HG02981 (cell line): ENCODE measurements at regions not wholly inside any gene's neighbourhood (a gene's known extent, or its start where the extent isn't known, plus 50 kb on each side); places are given as distances from the start of the nearest gene placed in this dataset.
"Not testable (repeated sequence)": the region's sequence is repeated elsewhere in the genome, so short reads cannot be mapped to it uniquely, and the experiment has no call there.

ENCODE experiments used
- ATAC-seq: cut with Tn5 transposase; IDR thresholded peaks from one replicate; pipeline ENCODE4 v1.9.1; 2021; ENCODE audit warnings: mild to moderate bottlenecking, moderate library complexity; ENCODE audit not compliant: unreplicated experiment

DNA sequence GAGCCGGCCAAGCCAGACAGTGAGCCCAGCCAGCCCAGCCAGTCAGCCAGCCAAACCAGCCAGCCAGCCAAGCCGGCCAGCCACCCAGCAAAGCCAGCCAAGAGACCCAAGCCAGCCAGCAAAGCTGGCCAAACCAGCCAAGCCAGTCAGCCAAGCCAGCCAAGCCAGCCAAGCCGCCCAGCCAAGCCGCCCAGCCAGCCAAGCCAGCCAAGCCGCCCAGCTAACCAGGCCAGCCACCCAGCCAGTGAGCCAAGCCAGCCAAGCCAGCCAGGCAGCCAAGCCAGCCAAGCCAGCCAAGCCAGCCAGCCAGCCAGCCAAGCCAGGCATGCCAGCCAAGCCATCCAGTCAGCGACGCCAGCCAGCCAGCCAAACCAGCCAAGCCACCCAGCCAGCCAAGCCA, 1596.9 kb downstream of the RPIA start:
- ATAC-seq, result not testable (repeated sequence)

DNA sequence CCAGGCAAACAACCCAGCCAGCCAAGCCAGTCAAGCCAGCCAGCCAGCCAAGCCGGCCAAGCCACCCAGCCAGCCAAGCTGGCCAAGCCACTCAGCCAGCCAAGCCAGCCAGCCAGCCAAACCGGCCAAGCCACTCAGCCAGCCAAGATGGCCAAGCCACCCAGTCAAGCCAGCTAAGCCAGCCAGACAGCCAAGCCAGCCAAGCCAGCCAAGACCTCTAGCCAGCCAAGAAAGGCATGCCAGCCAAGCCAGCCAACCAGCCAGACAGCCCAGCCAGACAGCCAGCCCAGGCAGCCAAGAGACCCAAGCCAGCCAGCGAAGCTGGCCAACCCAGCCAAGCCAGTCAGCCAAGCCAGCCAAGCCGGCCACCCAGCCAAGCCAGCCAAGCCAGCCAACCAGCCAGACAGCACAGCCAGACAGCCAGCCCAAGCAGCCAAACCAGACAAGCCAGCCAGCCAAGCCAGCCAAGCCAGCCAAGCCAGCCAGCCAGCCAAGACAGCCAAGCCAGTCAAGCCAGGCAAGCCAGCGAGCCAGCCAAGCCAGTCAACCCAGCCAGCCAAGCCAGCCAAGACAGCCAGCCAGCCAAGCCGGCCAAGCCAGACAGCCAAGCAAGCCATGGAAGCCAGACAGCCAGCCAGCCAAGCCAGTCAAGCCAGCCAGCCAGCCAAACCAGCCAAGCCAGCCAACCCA, 1598.0 kb downstream of the RPIA start:
- not testable (repeated sequence) for ATAC-seq

DNA sequence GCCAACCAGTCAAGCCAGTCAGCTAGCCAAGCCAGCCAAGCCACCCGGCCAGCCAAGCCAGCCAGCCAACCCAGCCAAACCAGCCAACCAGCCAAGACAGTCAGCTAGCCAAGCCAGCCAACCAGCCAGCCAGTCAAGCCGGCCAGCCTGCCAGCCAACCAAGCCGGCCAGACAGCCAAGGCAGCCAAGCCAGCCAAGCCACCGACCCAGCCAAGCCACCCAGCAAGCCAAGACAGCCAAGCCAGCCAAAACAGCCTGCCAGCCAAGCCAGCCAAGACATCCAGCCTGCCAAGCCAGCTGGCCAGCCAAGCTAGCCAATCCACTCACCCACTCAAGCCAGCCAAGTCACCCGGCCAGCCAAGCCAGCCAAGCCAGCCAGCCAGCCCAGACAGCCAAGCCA, 1599.2 kb downstream of the RPIA start:
- ATAC-seq, result not testable (repeated sequence)

DNA sequence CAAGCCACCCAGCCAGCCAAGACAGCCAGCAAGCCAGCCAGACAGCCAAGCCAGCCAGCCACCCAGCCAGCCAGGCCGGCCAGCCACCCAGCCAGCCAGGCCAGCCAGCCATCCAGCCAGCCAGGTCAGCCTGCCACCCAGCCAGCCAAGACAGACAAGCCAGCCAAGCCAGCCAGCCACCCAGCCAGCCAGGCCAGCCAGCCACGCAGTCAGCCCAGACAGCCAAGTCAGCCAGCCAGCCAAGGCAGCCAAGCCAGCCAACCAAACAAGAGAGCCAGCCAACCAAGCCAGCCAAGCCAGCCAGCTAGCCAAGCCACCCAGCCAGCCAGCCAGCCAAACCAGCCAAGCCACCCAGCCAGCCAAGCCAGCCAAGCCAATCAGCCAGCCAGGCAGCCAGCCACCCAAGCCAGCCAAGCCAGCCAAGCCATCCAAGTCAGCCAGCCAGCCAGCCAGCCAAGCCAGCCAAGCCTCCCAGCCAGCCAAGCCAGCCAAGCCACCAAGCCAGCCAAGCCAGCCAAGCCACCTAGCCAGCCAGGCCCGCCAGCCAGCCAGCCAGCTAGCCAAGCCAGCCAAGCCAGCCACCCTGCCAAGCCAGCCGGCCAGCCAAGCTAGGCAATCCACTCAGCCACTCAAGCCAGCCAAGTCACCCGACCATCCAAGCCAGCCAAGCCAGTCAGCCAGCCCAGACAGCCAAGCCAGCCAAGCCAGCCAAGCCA, 1599.9 kb downstream of the RPIA start:
- not testable (repeated sequence) for ATAC-seq

DNA sequence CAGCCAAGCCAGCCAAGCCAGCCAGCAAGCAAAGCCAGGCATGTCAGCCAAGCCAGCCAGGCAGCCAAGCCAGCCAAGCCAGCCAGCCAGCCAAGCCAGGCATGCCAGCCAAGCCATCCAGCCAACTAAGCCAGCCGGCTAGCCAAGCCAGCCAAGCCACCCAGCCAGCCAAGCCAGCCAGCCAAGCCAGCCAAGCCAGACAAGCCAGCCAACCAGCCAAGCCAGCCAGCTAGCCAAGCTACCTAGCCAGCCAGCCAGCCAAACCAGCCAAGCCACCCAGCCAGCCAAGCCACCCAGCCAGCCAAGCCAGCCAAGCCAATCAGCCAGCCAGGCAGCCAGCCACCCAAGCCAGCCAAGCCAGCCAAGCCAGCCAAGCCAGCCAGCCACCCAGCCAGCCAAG, 1600.5 kb downstream of the RPIA start:
- ATAC-seq, result not testable (repeated sequence)

DNA sequence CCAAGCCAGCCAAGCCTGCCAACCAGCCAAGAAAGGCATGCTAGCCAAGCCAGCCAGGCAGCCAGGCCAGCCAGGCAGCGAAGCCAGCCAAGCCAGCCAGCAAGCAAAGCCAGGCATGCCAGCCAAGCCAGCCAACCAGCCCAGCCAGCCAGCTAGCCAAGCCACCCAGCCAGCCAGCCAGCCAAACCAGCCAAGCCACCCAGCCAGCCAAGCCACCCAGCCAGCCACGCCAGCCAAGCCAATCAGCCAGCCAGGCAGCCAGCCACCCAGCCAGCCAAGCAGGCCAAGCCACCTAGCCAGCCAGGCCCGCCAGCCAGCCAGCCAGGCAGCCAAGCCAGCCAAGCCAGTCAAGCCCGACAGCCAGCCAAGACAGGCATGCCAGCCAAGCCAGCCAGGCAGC, 1601.0 kb downstream of the RPIA start:
- ATAC-seq, result not testable (repeated sequence)

DNA sequence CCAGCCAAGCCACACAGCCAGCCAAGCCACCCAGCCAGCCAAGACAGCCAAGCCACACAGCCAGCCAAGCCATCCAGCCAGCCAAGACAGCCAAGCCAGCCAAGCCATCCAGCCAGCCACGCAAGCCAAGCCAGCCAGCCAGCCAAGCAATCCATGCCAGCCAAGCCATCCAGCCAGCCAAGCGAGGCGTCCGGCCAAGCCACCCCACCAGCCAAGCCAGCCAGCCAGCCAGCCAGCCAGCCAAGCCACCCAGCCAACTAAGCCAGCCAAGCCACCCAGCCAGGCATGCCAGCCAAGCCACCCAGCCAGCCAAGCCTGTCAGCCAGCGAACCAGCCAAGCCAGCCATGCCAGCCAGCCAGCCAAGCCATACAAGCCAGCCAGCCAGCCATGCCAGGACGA, 1601.8 kb downstream of the RPIA start:
- not testable (repeated sequence) for ATAC-seq

DNA sequence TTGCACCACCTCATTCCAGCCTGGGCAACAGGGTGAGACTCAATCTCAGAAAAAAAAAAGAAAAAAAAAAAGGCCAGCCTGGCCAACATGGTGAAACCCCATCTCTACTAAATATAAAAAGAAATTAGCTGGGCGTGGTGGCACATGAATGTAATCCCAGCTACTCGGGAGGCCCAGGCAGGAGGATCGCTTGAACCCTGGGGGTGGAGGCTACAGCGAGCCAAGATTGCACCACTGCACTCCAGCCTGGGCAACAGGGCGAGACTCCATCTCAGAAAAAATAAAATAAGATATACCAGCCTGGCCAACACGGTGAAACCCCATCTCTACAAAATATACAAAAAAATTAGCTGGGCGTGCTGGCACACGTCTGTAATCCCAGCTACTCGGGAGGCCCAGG, 1602.3 kb downstream of the RPIA start:
- ATAC-seq, result not testable (repeated sequence)

DNA sequence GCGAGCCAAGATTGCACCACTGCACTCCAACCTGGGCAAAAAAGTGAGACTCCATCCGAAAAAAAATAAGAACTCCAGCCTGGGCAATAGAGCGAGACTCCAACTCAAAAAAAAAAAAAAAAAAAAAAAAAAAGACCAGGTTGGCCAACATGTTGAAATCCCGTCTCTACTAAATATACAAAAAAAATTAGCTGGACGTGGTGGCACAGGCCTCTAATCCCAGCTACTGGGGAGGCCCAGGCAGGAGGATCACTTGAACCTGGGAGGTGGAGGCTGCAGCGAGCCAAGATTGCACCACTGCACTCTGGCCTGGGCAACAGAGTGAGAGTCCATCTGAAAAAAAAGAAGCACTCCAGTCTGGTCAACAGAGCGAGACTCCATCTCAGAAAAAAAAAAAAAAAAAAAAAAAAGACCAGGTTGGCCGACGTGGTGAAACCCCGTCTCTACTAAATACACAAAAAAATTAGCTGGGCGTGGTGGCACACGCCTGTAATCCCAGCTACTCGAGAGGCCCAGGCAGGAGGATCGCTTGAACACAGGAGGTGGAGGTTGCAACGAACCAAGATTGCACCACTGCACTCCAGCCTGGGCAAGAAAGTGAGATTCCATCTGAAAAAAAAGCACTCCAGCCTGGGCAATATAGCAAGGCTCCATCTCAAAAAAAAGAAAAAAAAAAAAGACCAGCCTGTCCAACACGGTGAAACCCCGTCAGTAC, 1603.7 kb downstream of the RPIA start:
- not testable (repeated sequence) for ATAC-seq

DNA sequence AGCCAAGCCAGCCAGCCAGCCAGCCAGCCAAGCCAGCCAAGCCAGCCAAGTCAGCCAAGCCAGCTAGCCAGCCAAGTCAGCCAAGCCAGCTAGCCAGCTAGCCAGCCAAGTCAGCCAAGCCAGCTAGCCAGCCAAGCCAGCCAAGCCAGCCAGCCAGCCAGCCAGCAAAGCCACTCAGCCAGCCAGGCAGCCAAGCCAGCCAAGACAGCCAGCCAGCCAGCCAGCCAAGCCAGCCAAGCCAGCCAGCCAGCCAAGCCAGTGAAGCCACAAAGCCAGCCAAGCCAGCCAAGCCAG, 1605.0 kb downstream of the RPIA start:
- not testable (repeated sequence) for ATAC-seq

DNA sequence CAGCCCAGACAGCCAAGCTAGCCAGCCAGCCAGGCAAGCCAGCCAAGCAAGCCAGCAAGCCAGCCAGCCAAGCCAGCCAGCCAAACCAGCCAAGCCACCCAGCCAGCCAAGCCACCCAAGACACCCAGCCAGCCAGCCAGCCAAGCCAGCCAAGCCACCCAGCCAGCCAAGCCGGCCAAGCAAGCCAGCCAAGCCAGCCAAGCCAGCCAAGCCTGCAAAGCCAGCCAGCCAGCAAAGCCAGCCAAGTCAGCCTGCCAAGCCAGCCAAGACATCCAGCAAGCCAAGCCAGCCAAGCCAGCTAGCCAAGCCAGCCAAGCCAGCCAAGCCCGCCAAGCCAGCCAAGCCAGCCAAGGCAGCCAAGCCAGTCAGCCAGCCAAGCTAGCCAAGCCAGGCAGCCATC, 1606.2 kb downstream of the RPIA start:
- not testable (repeated sequence) for ATAC-seq

DNA sequence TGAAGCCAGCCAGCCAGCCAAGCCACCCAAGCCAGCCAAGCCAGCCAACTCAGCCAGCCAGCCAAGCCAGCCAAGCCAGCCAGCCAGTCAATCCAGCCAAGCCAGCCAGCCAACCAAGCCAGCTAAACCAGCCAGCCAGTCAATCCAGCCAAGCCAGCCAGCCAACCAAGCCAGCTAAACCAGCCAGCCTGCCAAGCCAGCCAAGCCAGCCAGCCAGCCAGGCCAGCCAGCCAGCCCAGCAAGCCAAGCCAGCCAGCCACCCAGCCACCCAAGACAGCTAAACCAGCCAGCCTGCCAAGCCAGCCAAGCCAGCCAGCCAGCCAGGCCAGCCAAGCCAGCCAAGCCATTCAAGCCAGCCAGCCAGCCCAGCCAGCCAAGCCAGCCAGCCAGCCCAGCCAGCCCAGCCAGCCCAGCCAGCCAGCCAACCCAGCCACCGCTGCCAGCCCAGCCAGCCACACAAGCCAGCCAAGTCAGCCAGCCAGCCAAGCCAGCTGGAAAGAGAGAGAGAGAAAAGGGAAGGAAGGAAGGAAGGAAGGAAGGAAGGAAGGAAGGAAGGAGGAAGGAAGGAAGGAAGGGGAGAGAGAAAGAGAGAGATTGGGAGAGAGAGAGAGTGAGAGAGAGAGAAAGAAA, 1606.8 kb downstream of the RPIA start:
- not testable (repeated sequence) for ATAC-seq

DNA sequence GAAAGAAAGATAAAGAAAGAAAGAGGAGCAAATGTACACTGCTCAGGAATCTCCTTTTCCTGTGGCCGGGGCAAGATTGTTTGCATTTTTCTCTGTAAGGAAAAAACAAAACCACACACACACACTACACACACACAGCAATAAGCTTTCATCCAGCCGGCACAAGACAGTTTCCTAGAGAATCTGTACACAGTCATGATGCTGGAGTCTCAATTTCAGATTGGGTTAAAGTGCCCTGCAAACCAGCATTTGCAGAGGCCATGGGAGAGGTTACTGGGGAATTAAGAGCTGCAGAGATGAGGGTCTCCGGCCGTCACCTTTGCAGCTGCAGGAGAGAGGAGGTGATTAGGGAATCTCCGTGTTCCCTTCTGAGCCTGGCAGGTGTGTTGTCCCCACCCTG, 1607.5 kb downstream of the RPIA start:
- not testable (repeated sequence) for ATAC-seq

DNA sequence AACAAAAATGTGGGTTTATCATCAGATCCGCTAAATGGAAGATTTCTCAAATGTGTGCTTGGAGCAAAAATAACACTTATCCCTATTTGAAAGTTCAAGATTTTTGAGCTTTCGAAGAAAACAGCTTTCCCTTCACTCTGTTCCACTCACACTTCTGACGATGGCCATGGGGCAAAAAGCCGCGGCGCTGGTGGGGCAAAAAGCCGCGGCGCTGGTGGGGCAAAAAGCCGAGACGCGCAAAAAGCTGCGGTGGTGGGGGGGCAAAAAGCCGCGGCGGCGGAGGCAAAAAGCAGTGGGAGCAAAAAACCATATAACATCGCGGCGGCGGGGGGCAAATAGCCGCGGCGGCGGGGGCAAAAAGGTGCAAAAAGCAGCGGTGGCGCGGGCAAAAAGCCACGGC, 1631.5 kb downstream of the RPIA start:
- not testable (repeated sequence) for ATAC-seq

DNA sequence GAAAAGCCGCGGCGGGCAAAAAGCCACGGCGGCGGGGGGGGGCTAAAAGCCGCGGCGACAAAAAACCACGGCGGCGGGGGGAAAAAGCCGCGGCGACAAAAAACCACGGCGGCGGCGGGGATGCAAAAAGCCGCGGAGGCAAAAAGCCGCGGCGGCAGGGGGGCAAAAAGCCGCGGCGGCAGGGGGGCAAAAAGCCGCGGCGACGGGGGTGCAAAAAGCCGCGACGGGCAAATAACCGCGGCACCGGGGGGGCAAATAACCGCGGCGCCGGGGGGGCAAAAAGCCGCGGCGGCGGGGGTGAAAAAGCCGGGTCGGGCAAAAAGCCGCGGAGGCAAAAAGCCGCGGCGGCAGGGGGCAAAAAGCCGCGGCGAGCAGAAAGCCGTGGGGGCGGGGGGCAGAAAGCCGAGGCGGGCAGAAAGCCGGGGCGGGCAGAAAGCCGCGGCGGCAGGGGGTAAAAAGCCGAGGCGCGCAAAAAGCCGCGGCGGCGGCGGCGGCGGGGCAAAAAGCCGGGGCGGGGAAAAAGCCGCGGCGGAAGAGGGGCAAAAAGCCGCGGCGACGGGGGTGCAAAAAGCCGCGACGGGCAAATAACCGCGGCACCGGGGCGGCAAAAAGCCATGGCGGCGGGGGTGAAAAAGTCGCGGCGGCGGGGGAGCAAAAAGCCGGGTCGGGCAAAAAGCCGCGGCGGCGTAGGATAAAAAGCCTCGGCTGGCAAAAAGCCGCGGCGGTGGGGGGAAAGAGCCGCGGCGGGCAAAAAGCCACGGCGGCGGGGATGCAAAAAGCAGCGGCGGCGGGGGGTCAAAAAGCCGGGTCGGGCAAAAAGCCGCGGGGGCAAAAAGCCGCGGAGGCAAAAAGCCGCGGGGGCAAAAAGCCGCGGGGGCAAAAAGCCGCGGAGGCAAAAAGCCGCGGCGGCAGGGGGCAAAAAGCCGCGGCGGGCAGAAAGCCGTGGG, 1632.4 kb downstream of the RPIA start:
- ATAC-seq, result not testable (repeated sequence)

DNA sequence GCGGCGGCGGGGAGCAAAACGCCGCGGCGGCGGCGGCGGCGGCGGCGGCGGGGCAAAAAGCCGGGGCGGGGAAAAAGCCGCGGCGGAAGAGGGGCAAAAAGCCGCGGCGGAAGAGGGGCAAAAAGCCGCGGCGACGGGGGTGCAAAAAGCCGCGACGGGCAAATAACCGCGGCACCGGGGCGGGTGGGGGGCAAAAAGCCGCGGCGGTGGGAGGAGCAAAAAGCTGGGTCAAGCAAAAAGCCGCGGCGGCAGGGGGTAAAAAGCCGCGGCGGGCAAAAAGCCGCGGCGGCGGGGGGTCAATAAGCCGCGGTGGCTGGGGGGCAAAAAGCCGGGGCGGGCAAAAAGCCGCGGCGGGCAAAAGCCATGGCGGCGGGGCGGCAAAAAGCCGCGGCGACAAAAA, 1633.2 kb downstream of the RPIA start:
- not testable (repeated sequence) for ATAC-seq

DNA sequence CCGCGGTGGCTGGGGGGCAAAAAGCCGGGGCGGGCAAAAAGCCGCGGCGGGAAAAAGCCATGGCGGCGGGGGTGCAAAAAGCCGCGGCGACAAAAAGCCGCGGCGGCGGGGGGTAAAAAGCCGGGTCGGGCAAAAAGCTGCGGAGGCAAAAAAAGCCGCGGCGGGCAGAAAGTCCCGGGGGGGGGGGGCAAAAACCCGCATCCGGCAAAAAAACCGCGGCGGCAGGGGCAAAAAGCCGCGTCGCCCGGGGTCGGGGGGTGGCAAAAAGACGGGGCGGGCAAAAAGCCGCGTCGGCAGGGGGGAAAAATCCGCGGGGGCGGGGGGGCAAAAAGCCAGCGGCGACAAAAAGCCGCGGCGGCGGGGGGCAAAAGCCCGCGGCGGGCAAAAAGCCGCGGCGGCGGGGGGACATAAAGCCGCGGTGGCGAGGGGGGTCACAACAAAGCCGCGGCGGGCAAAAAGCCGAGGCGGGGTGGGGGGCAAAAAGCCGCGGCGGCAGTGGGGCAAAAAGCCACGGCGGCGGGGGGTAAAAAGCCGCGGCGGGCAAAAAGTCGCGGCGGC, 1634.4 kb downstream of the RPIA start:
- not testable (repeated sequence) for ATAC-seq

DNA sequence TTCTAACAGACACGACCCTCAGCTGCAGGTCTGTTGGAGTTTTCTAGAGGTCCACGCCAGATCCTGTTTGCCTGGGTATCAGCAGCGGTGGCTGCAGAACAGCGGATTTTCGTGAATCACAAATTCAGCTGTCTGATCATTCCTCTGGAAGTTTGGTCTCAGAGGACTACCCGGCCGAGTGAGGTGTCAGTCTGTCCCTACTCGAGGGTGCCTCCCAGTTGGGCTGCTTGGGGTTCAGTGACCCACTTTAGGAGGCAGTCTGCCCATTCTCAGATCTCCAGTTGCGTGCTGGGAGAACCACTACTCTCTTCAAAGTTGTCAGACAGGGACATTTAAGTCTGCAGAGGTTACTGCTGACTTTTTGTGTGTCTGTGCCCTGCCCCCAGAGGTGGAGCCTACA, 1664.1 kb downstream of the RPIA start:
- not testable (repeated sequence) for ATAC-seq

DNA sequence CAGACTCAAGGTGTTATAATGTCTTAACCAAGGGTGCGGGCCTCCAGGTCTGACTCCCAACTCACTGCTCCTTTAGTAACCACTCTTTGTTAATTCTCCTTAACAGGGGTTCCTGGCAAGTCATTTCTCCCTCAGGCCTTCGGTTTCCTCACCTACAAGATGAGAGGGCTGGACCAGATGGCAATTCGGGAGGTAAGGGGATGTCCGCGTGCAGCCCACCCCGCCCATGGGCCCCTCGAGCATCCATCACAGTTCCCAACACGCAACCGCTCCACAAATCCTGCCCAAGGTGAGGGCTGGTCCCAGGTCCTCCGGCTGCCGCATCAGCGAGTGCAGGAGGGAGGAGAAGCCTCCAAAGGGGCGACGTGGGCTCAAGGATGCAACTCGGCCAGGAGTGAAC, 1667.9 kb downstream of the RPIA start:
- not testable (repeated sequence) for ATAC-seq
